Endodermal cell (in vitro differentiated cells): ENCODE measurements at regions not wholly inside any gene's neighbourhood (a gene's known extent, or its start where the extent isn't known, plus 50 kb on each side); places are given as distances from the start of the nearest gene placed in this dataset.

ENCODE experiments used
- DNase-seq: peaks from one replicate; pipeline ENCODE4 v3.0.0-alpha.2; 2017
- H3K27ac ChIP-seq: 2 replicates; pipeline ENCODE4 v1.5.1; 2013; ENCODE audit warnings: mild to moderate bottlenecking, low read depth, low read length, moderate library complexity
- H3K27me3 ChIP-seq: 2 replicates; pipeline ENCODE4 v1.6.1; 2013; ENCODE audit warnings: mild to moderate bottlenecking, low read length, moderate library complexity; ENCODE audit not compliant: insufficient read depth, control insufficient read depth, poor library complexity, severe bottlenecking
- H3K36me3 ChIP-seq: 2 replicates; pipeline ENCODE4 v1.7.0; 2013; ENCODE audit warnings: mild to moderate bottlenecking, low read length, moderate library complexity; ENCODE audit not compliant: control insufficient read depth, insufficient read depth
- H3K4me1 ChIP-seq: one replicate; pipeline ENCODE4 v1.7.0; 2013; ENCODE audit warnings: low read length; ENCODE audit not compliant: control insufficient read depth, insufficient read depth
- H3K4me3 ChIP-seq: 2 replicates; pipeline ENCODE4 v1.5.1; 2013; ENCODE audit warnings: mild to moderate bottlenecking, low read length, moderate library complexity
- H3K9ac ChIP-seq: 2 replicates; pipeline ENCODE4 v1.6.1; 2013; ENCODE audit warnings: mild to moderate bottlenecking, low read length, moderate library complexity; ENCODE audit not compliant: poor library complexity, severe bottlenecking; ENCODE audit errors: extremely low read depth
- H3K9me3 ChIP-seq: 2 replicates; pipeline ENCODE4 v1.6.1; 2013; ENCODE audit warnings: mild to moderate bottlenecking, low read length, moderate library complexity; ENCODE audit not compliant: control insufficient read depth
- H3K27ac Mint-ChIP-seq: 2 replicates; pipeline ENCODE4 v1.8.0; 2020; ENCODE audit warnings: mixed read lengths
- H3K27me3 Mint-ChIP-seq: 2 replicates; pipeline ENCODE4 v1.8.0; 2021; ENCODE audit warnings: mild to moderate bottlenecking, mixed read lengths; ENCODE audit not compliant: insufficient read depth
- H3K36me3 Mint-ChIP-seq: 2 replicates; pipeline ENCODE4 v1.8.0; 2020; ENCODE audit warnings: low read depth, mixed read lengths
- H3K4me1 Mint-ChIP-seq: 2 replicates; pipeline ENCODE4 v1.8.0; 2020; ENCODE audit warnings: mixed read lengths
- H3K4me3 Mint-ChIP-seq: 2 replicates; pipeline ENCODE4 v1.8.0; 2020; ENCODE audit warnings: mild to moderate bottlenecking, moderate library complexity, mixed read lengths
- H3K9me3 Mint-ChIP-seq: 2 replicates; pipeline ENCODE4 v1.8.0; 2020; ENCODE audit warnings: mild to moderate bottlenecking, mixed read lengths
- WGBS, 2 experiments: methylation state at CpG; one replicate each; pipeline versions ENCODE4 v1.1.5 to v1.1.7; 2013; ENCODE audit warnings: missing lambda C conversion rate in 2 of 2, mixed read lengths in 1 of 2; ENCODE audit not compliant: insufficient coverage in 1 of 2, insufficient read length in 1 of 2; 5-methylcytosine and 5-hydroxymethylcytosine counted together
- TF ChIP-seq, protein P1 (sequence below): fragments of 200-600 bp; sonication (generic); conservative IDR thresholded peaks from 2 replicates; pipeline ENCODE4 v1.5.0; 2021; ENCODE audit warnings: antibody characterized with exemption, mild to moderate bottlenecking

DNA sequence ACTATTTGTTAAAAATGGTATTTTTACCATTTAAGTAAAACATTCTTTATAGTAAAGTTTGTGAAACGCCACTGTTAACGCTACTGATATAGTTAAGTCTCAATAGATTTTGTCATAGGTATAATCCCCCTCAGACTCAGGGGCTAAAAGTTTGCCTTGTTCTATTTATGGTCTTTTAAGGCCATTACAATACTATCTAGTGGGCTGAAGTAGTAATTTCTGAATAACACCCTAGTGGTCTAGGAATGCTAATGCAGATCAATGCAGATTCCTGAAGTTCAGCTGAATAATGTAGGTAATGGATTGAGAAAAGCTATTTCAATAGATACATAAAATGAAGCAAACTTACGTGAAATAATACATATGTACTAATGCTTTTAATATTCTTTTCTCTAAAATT is 989.3 kb upstream of the NOVA1 start:
- no peaks in the 10 kb centered on the region for H3K4me1 Mint-ChIP-seq
- H3K27ac ChIP-seq, result no peak overlapping the region
- H3K36me3 Mint-ChIP-seq, result no peaks in the 10 kb centered on the region
- DNase-seq, result no peak
- H3K4me3 ChIP-seq, result no peak overlapping the region
- no peaks in the 10 kb centered on the region for H3K9me3 ChIP-seq
- no peaks in the 10 kb centered on the region for H3K27me3 ChIP-seq
- no peaks in the 10 kb centered on the region for H3K36me3 ChIP-seq
- WGBS, 2 experiments, result no CpG with 5 or more reads among the region's 3 CpGs
- TF ChIP-seq, protein P1, sequence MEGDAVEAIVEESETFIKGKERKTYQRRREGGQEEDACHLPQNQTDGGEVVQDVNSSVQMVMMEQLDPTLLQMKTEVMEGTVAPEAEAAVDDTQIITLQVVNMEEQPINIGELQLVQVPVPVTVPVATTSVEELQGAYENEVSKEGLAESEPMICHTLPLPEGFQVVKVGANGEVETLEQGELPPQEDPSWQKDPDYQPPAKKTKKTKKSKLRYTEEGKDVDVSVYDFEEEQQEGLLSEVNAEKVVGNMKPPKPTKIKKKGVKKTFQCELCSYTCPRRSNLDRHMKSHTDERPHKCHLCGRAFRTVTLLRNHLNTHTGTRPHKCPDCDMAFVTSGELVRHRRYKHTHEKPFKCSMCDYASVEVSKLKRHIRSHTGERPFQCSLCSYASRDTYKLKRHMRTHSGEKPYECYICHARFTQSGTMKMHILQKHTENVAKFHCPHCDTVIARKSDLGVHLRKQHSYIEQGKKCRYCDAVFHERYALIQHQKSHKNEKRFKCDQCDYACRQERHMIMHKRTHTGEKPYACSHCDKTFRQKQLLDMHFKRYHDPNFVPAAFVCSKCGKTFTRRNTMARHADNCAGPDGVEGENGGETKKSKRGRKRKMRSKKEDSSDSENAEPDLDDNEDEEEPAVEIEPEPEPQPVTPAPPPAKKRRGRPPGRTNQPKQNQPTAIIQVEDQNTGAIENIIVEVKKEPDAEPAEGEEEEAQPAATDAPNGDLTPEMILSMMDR, result peak; percentile 69
- H3K27me3 Mint-ChIP-seq, result no peaks in the 10 kb centered on the region
- no peak overlapping the region for H3K4me3 Mint-ChIP-seq
- H3K27ac Mint-ChIP-seq, result no peak overlapping the region
- no peak overlapping the region for H3K9ac ChIP-seq
- H3K9me3 Mint-ChIP-seq, result no peaks in the 10 kb centered on the region
- H3K4me1 ChIP-seq, result no peaks in the 10 kb centered on the region

DNA sequence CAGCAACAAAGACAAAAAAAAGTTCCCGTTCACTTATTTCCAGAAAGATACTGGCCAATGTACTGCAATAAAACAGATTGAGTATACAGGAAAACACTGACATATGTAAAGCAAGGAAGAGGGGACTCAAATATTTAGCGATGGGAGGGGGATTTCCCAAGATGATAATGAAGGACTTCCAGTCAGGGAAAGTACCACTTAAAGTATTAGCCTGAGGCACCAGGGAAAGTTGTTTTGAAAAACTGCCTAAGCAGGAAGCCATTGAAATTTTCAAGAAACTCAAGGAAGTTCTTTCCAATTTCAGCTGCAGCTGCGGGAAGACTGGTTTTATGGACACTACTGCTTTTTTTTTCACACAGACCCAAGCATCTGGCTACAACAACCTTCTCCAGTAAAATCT is 1007.4 kb upstream of the NOVA1 start:
- Histone ChIP-seq H3K4me3 (no peak overlapping the region), H3K27ac (no peak overlapping the region), H3K4me1 (no peaks in the 10 kb centered on the region), H3K27me3 (no peaks in the 10 kb centered on the region), H3K36me3 (no peaks in the 10 kb centered on the region), H3K9ac (no peak overlapping the region), H3K9me3 (no peaks in the 10 kb centered on the region)
- Mint-ChIP-seq H3K9me3 (no peaks in the 10 kb centered on the region), H3K4me3 (no peak overlapping the region), H3K36me3 (no peaks in the 10 kb centered on the region), H3K27me3 (no peaks in the 10 kb centered on the region), H3K4me1 (peaks cover 11% of the 10 kb centered on the region), H3K27ac (peak overlapping the region; percentile 12)
- DNase-seq, result no peak
- 37 to 55% methylated on average over 2 to 3 of the region's 3 CpGs for WGBS, 2 experiments
- TF ChIP-seq, protein P1, result no peak

DNA sequence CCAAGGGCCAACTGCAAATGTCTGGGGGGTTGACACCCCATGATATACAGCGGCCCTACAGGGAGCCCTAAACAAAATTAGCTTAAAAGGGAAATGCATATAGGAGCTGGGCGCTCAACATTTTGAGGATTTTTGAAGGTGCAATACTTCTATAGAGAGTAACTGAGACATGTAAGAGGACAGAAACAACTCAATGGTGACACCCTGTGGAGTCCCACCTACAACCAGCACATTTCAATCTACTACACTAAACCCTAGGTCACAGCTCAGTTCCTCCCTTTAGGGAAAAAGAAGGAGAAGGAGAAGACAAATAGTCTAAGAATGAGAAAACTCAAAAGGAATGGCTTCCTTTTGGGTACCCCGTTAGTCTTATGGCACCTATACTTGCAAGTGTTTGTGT is 1010.5 kb upstream of the NOVA1 start:
- Histone ChIP-seq H3K4me1 (no peaks in the 10 kb centered on the region), H3K36me3 (no peaks in the 10 kb centered on the region), H3K9ac (no peak overlapping the region), H3K9me3 (no peaks in the 10 kb centered on the region), H3K27ac (no peak overlapping the region), H3K4me3 (no peak overlapping the region), H3K27me3 (no peaks in the 10 kb centered on the region)
- Mint-ChIP-seq H3K27ac (no peak overlapping the region), H3K4me3 (no peak overlapping the region), H3K36me3 (no peaks in the 10 kb centered on the region), H3K4me1 (peaks cover 8% of the 10 kb centered on the region), H3K27me3 (no peaks in the 10 kb centered on the region), H3K9me3 (no peaks in the 10 kb centered on the region)
- DNase-seq, result peak; percentile 36
- WGBS, 2 experiments, result 88 to 100% methylated on average over 1 to 3 of the region's 3 CpGs
- TF ChIP-seq, protein P1, result peak; percentile 26
